SHP77 treated with DMSO at 0.1 percent for 48 hours (cell line): ENCODE measurements at regions not wholly inside any gene's neighbourhood (a gene's known extent, or its start where the extent isn't known, plus 50 kb on each side); places are given as distances from the start of the nearest gene placed in this dataset.

Experiments used
- DNase-seq: peaks from one replicate; lab custom pipeline; 2025; lab: John Stamatoyannopoulos, UW

DNA sequence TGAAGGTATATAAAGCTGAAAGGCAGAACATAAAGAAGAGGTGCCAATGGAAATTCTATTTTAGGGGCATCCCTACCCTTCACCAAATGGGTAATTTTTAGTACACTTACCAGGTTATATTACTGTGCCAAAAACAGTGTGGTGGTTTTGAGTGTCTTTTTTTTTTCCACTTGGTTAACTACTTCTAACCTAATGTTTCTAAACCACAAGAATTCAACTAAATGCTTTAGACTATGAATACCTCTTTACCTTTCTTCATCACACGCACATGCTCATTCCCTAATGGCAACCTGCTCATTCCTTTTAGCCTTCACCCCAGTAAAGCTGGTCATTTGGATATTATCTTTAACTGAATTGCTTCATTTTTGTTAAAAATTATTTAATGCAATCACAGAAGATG is 215.6 kb downstream of the PIK3R1 start:
- DNase-seq: no peak

DNA sequence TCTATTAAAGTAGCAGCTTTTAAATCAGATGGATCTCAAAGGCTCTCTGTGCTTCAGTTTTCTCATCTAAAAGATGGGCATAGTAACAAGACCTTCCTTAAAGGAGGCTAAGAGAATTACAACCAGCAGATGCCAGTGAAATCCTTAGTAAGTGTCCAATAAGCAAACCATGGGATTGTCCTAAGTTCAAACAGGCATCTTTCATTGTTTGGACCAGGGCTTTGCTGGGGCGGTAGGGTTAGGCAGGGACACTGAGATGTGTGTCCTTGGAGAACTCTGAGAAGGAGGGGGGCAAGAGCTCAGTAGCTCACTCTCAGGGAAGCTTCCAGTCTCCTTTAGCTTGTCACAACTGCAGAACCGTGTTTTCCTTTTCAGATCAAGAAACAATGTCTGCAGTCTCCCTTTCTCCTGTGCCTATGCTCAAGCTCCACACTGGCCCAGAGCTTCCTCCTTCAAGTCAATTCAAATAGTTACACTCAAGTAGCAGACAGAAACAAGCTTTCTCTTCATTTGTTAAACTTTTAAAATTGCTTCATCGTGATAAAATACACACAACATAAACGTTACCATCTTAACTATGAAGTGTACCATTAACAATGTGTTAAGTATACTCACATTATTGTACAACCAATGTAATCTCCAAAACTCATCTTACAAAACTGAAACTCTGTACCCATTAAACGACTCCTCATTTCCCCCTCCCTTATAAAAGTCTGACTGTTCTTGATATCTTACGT is 216.2 kb downstream of the PIK3R1 start:
- no peak for DNase-seq

GRCh38 chr5:68432682-68433081 is 217.1 kb downstream of the PIK3R1 start:
- no peak for DNase-seq

GRCh38 chr5:68433526-68433922 is 218.0 kb downstream of the PIK3R1 start:
- no peak for DNase-seq

GRCh38 chr5:68433923-68434879 is 218.6 kb downstream of the PIK3R1 start:
- no peak for DNase-seq

- no peak for DNase-seq
Measured at GRCh38 chr5:68435611-68436010, 220.1 kb downstream of the PIK3R1 start.

- DNase-seq: no peak
Measured at GRCh38 chr5:68436686-68437520, 221.3 kb downstream of the PIK3R1 start.

GRCh38 chr5:68438876-68439275 is 223.3 kb downstream of the PIK3R1 start:
- no peak for DNase-seq

- no peak for DNase-seq
Measured at GRCh38 chr5:68440245-68440644, 224.7 kb downstream of the PIK3R1 start.

- no peak for DNase-seq
Measured at GRCh38 chr5:68440651-68441050, 225.1 kb downstream of the PIK3R1 start.

GRCh38 chr5:68441309-68442073 is 225.9 kb downstream of the PIK3R1 start:
- DNase-seq: no peak

- no peak for DNase-seq
Measured at GRCh38 chr5:68443091-68443490, 227.5 kb downstream of the PIK3R1 start.

GRCh38 chr5:68444048-68444447 is 228.5 kb downstream of the PIK3R1 start:
- no peak for DNase-seq

GRCh38 chr5:68444833-68445232 is 229.3 kb downstream of the PIK3R1 start:
- no peak for DNase-seq

DNA sequence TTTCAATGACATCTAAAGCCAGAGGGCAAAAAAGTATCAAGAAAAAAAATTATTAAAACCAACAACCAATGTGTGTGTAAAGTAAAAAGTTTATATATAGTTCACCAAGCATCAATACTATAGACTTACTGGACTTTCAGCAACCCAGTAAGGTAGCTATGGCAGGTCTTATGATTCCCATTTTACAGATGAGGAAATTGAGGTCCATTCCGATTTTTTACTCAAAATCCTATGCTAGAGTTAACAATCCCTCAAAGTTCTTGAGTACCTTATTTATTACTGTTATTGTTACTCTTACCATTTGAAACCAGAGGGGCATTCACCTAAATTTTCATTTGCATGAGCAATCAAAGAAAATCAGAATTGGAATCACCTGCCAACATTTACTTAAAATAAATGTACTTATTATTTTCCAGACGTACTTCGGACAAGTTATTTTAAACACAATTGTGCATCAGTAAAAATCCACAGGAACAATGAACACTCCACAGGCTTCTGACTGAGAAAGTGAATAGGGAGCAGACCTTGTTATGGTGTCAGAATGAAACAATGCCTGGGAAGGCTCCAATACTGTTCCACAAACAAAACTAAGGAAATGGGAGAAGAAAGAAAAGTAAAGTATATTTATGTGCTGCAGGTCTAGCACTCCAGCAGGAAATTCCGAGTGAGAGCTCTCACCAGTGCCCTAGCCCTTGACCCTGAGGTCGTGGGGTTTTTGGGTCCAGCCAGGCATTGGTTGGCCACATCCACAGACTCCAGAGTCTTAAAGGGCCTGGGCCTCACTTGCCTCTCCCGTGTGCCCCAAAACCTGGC is 229.9 kb downstream of the PIK3R1 start:
- DNase-seq: no peak

GRCh38 chr5:68446070-68446357 is 230.5 kb downstream of the PIK3R1 start:
- DNase-seq: no peak

GRCh38 chr5:68446487-68446894 is 230.9 kb downstream of the PIK3R1 start:
- DNase-seq: no peak

DNA sequence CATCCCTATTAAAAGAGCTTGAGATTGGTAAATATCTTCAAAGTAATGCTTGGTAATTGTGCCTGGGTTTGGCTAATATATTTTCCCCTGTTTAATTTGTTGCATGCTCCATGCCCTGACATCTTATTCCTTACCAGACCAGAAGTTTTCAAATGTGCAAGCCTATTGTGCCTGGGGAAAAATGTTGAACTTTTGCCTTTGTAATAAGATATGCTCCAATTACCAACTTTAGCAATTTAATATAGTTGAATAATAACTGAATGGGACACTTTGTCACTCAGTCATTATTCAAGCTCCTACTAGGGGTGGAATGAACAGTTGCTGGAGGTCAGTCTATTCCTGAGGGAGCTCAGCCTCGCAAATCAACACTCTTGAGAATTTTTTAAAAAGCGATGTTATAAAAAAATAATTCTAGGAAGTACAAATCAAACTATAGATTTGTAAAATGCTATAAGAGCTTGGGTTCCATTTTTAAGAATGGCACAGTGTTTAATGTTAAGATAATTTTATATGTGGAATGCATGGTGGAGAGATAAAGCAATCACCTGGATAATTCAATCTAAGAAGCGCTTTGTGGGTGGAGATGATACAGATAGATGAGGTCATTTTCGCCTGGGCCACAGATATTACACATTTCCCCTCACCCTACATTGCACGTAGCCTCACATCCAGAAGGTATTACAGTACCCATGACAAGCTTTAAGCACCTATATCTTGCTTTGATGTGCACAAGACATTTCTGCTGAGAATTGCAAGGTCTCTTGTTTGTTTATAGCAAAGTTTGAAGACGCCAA is 231.8 kb downstream of the PIK3R1 start:
- no peak for DNase-seq

- no peak for DNase-seq
Measured at GRCh38 chr5:68449380-68449779, 233.8 kb downstream of the PIK3R1 start.

GRCh38 chr5:68450245-68450852 is 234.8 kb downstream of the PIK3R1 start:
- no peak for DNase-seq
